Glutamatergic neuron (in vitro differentiated cells): ENCODE measurements at regions not wholly inside any gene's neighbourhood (a gene's known extent, or its start where the extent isn't known, plus 50 kb on each side); places are given as distances from the start of the nearest gene placed in this dataset.
"Not testable (repeated sequence)": the region's sequence is repeated elsewhere in the genome, so short reads cannot be mapped to it uniquely, and the experiment has no call there.

Experiments
- DNase-seq: peaks from one replicate; pipeline ENCODE4 v3.0.0; 2022
- H3K27ac Mint-ChIP-seq: one replicate; pipeline ENCODE4 v1.8.0; 2020; ENCODE audit warnings: mild to moderate bottlenecking, mixed read lengths, inconsistent platforms; ENCODE audit not compliant: unreplicated experiment
- H3K27me3 Mint-ChIP-seq: one replicate; pipeline ENCODE4 v1.8.0; 2020; ENCODE audit warnings: mild to moderate bottlenecking, moderate library complexity, mixed read lengths, inconsistent platforms; ENCODE audit not compliant: unreplicated experiment
- H3K36me3 Mint-ChIP-seq: one replicate; pipeline ENCODE4 v1.8.0; 2020; ENCODE audit warnings: mild to moderate bottlenecking, mixed read lengths, inconsistent platforms; ENCODE audit not compliant: unreplicated experiment
- H3K4me1 Mint-ChIP-seq: one replicate; pipeline ENCODE4 v1.8.0; 2020; ENCODE audit warnings: mild to moderate bottlenecking, low read depth, mixed read lengths, inconsistent platforms; ENCODE audit not compliant: unreplicated experiment
- H3K4me3 Mint-ChIP-seq: one replicate; pipeline ENCODE4 v1.8.0; 2020; ENCODE audit warnings: mild to moderate bottlenecking, mixed read lengths, inconsistent platforms; ENCODE audit not compliant: unreplicated experiment
- H3K9me3 Mint-ChIP-seq: one replicate; pipeline ENCODE4 v1.8.0; 2020; ENCODE audit warnings: mild to moderate bottlenecking, moderate library complexity, mixed read lengths, inconsistent platforms; ENCODE audit not compliant: unreplicated experiment
- TF ChIP-seq, protein P1 (sequence below): fragments of 200-600 bp; sonication (generic); IDR thresholded peaks from one replicate; pipeline ENCODE4 v1.5.0; 2021; ENCODE audit not compliant: partially characterized antibody, unreplicated experiment

DNA sequence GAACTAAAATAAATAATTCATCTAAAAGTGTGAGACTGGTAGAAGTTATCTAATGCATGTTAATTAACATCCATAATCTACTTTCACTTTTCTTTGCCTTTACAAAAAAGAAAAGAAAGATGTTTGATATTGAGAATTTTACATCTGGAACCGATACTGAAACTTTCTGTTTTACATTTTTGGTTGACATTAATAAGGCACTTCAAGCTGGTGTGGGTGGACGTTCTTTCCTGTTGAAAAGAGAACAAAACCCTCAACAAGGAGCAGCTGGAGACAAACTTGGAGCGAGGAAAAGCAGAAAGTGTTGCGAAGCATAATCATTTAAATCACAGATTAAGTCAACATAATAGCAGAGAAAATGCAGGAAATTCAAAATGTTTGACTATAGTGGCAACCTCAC lies 575.2 kb upstream of the ADGRB3 start:
- Mint-ChIP-seq H3K36me3 (no peaks in the 10 kb centered on the region), H3K9me3 (no peaks in the 10 kb centered on the region), H3K27ac (no peak overlapping the region), H3K4me3 (no peak overlapping the region), H3K4me1 (no peaks in the 10 kb centered on the region), H3K27me3 (no peaks in the 10 kb centered on the region)
- TF ChIP-seq, protein P1, sequence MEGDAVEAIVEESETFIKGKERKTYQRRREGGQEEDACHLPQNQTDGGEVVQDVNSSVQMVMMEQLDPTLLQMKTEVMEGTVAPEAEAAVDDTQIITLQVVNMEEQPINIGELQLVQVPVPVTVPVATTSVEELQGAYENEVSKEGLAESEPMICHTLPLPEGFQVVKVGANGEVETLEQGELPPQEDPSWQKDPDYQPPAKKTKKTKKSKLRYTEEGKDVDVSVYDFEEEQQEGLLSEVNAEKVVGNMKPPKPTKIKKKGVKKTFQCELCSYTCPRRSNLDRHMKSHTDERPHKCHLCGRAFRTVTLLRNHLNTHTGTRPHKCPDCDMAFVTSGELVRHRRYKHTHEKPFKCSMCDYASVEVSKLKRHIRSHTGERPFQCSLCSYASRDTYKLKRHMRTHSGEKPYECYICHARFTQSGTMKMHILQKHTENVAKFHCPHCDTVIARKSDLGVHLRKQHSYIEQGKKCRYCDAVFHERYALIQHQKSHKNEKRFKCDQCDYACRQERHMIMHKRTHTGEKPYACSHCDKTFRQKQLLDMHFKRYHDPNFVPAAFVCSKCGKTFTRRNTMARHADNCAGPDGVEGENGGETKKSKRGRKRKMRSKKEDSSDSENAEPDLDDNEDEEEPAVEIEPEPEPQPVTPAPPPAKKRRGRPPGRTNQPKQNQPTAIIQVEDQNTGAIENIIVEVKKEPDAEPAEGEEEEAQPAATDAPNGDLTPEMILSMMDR, result no peak
- no peak for DNase-seq

DNA sequence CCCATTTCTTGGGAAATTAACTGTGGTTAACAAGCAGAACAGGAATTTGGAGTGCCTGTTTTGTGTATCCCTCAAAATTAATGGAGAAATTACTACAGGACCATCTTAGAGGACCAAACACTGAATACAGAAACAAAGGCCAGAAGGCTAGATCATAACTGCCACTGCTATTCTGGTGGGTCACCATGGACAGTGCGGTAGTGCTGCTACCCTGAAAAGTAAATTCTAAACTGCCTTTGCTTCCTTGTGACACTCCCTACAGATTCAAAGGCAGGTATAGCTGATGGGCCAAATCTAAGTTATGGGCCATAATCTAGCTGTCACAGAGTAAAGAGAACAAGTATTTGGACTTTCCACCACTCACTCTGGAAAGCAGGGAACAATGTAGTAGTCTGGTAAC lies 575.8 kb upstream of the ADGRB3 start:
- H3K4me1 Mint-ChIP-seq, result no peaks in the 10 kb centered on the region
- H3K9me3 Mint-ChIP-seq, result no peaks in the 10 kb centered on the region
- no peak for DNase-seq
- TF ChIP-seq, protein P1, result no peak
- no peak overlapping the region for H3K4me3 Mint-ChIP-seq
- H3K27ac Mint-ChIP-seq, result no peak overlapping the region
- no peaks in the 10 kb centered on the region for H3K36me3 Mint-ChIP-seq
- no peaks in the 10 kb centered on the region for H3K27me3 Mint-ChIP-seq

DNA sequence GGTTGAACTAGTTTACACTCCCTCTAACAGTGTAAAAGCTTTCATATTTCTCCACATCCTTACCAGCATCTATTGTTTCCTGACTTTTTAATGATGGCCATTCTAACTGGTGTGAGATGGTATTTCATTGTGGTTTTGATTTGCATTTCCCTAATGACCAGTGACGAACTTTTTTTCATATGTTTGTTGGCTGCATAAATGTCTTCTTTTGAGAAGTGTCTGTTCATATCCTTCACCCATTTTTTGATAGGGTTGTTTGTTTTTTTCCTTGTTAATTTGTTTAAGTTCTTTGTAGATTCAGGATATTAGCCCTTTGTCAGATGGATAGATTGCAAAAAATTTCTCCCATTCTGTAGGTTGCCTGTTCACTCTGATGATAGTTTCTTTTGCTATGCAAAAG lies 578.5 kb upstream of the ADGRB3 start:
- H3K9me3 Mint-ChIP-seq, H3K36me3 Mint-ChIP-seq, H3K27me3 Mint-ChIP-seq, DNase-seq, H3K27ac Mint-ChIP-seq, H3K4me1 Mint-ChIP-seq, H3K4me3 Mint-ChIP-seq: not testable (repeated sequence)

DNA sequence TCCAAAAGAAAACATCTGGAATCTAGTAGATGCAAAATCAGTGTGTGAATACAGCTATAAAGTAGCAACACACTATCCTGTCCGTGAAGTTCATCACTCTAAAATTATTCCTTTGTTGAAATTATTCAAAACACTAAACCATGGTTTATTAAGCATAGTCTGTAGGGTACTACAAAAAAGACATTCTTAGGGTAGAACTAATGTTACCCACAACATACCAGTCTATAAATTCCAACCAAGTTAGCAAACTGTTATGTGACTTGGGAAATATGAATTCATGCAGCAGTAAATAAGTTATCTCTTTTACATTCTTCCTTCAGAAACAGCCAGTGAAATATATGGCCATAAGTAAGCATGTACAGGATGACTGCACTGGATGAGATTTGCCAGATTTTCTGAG lies 580.3 kb upstream of the ADGRB3 start:
- Mint-ChIP-seq H3K36me3 (no peaks in the 10 kb centered on the region), H3K27me3 (no peaks in the 10 kb centered on the region), H3K4me1 (no peaks in the 10 kb centered on the region), H3K4me3 (no peak overlapping the region), H3K27ac (no peak overlapping the region), H3K9me3 (no peaks in the 10 kb centered on the region)
- DNase-seq, result no peak
- TF ChIP-seq, protein P1, result no peak

DNA sequence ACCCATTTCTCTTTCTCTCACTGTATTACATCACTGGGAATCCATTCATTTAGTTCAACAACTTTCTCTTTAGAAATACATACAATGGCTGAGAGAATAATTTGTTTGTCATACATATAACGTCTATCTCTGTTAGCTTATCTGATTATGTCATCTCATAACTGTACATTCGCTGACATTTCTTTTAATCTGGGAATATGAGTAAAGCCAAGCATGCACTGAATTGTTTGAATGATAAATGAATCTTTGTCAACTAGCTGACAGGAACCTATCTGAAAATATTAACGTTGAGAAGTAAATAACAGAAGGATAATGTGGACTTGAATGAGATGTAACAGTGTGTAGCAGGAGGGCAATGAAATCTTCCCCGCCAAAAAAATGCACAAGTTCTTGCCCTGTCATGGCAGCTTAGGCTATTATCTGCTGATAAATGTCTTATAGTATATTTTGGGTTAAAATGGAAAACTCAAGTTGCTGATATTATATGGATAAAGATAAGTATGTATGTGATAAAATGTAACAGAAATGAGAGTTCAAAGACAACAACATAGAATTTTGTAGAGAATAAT lies 581.2 kb upstream of the ADGRB3 start:
- H3K9me3 Mint-ChIP-seq, result no peaks in the 10 kb centered on the region
- H3K4me1 Mint-ChIP-seq, result no peaks in the 10 kb centered on the region
- TF ChIP-seq, protein P1, result no peak
- no peak for DNase-seq
- no peaks in the 10 kb centered on the region for H3K36me3 Mint-ChIP-seq
- no peak overlapping the region for H3K4me3 Mint-ChIP-seq
- H3K27ac Mint-ChIP-seq, result no peak overlapping the region
- H3K27me3 Mint-ChIP-seq, result no peaks in the 10 kb centered on the region
